ENCODE measurements at regions not wholly inside any gene's neighbourhood (a gene's known extent, or its start where the extent isn't known, plus 50 kb on each side); places are given as distances from the start of the nearest gene placed in this dataset.

DNA sequence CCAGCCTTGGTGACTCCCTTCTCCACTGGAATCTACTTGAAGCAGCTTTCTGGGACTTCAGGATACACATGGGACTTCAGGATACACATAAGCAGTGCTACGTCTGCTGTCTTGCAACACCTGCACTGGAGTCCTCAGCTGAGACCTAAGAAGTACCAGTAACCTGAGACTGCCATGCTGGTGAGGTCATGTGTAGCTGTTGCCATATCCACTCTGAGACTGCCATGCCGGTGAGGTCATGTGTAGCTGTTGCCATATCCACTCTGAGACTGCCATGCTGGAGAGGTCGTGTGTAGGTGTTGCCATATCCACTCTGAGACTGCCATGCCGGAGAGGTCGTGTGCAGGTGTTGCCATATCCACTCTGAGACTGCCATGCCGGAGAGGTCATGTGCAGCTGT lies 937.9 kb downstream of the EFNB2 start:
- no peak for TF ChIP-seq EZH2phosphoT487 (IDR thresholded peaks at IDR 0.05; ENCODE audit: low read depth)
- TF ChIP-seq, protein P1, sequence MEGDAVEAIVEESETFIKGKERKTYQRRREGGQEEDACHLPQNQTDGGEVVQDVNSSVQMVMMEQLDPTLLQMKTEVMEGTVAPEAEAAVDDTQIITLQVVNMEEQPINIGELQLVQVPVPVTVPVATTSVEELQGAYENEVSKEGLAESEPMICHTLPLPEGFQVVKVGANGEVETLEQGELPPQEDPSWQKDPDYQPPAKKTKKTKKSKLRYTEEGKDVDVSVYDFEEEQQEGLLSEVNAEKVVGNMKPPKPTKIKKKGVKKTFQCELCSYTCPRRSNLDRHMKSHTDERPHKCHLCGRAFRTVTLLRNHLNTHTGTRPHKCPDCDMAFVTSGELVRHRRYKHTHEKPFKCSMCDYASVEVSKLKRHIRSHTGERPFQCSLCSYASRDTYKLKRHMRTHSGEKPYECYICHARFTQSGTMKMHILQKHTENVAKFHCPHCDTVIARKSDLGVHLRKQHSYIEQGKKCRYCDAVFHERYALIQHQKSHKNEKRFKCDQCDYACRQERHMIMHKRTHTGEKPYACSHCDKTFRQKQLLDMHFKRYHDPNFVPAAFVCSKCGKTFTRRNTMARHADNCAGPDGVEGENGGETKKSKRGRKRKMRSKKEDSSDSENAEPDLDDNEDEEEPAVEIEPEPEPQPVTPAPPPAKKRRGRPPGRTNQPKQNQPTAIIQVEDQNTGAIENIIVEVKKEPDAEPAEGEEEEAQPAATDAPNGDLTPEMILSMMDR (IDR thresholded peaks at IDR 0.05; ENCODE audit: low read depth, low read length), result no peak

Data from OCI-LY3 (cell line).